GM19351 (cell line): ENCODE measurements at regions not wholly inside any gene's neighbourhood (a gene's known extent, or its start where the extent isn't known, plus 50 kb on each side); places are given as distances from the start of the nearest gene placed in this dataset.
"Not testable (repeated sequence)": the region's sequence is repeated elsewhere in the genome, so short reads cannot be mapped to it uniquely, and the experiment has no call there.

Experiments
- ATAC-seq: cut with Tn5 transposase; IDR thresholded peaks from one replicate; pipeline ENCODE4 v1.9.1; 2021; ENCODE audit warnings: mild to moderate bottlenecking, moderate library complexity; ENCODE audit not compliant: unreplicated experiment

DNA sequence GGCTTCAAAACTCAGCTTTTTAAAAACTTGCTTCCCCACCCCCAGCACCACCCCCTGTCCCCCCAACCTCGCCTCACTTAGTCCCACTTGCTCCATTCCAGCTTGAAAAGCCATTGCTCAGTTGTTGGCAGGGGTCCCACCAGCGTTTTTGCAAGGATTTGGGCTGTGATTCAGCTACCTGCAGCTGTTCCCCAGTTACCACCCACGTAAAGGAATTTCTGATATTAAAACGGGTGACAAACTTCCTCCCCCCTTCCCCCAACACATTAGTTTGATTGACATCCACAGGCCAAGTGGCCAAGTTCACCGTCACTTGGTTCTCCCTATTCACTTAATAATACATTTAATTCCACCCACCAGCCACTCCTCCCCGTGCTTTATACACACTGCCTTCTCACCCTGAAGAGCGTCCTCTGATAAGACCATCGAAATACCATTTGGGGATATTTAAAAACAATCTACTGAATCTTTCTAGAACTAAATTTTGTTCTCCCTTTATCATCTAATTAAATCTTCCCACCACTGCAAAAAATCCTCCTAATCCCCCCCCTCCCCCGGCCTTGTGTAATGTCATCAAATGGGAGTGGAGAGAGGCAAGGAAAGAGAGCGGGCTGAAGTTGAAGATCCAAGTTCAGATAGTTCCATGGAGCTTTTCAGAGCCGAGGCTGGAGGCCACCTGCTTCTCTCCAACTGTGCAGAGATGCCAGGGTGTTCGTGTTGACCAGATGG lies 55.1 kb downstream of the SOX9 start:
- ATAC-seq, result no peak

- no peak for ATAC-seq
Observed at GRCh38 chr17:72176516-72176851, 55.7 kb downstream of the SOX9 start.

- ATAC-seq, result no peak
Observed at GRCh38 chr17:72176951-72177660, 56.3 kb downstream of the SOX9 start.

- no peak for ATAC-seq
Observed at GRCh38 chr17:72177738-72178137, 56.9 kb downstream of the SOX9 start.

- ATAC-seq, result no peak
Observed at GRCh38 chr17:72182371-72182873, 61.6 kb downstream of the SOX9 start.

DNA sequence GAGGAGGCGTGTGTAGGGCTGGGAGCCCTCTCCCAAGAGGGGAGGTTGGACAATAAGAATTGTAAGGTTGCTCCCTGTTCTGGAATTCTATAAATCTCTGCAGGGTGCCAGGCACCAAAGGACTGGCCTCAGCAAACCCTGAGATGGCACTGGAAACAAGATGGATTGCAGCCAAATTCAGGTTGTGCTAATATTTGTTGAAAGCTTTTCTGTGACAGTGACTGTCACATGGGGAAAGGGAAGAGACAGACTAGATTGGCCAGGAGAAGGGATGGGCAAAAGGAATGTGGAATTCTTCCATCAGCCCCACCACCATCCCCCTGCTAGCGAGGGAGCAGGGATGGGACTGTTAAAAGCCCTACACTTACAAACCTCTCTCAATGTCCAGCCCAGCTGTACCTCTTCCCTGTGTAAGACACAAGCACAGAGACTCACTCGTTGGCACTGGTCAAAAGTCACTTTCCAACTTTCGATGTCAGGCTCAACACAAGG lies 62.4 kb downstream of the SOX9 start:
- no peak for ATAC-seq

DNA sequence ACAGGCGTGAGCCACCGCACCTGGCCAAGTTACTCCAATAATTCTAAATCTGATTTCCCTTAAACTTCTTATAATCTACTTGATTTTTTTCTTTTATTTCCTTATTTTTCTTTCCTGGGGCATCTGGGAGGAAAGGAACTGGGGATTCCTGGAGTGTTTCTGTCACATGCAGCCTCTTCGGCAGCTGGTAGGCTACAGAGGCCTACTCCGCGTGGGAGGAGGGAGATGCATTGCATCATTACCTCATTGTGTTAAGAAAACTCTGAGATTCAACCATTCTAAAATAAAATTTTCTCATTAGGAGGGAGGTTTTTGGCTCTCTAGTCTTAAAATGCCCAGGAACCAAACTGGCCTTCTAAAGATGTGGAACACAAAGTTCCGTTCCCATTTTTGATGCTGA lies 64.0 kb downstream of the SOX9 start:
- no peak for ATAC-seq

DNA sequence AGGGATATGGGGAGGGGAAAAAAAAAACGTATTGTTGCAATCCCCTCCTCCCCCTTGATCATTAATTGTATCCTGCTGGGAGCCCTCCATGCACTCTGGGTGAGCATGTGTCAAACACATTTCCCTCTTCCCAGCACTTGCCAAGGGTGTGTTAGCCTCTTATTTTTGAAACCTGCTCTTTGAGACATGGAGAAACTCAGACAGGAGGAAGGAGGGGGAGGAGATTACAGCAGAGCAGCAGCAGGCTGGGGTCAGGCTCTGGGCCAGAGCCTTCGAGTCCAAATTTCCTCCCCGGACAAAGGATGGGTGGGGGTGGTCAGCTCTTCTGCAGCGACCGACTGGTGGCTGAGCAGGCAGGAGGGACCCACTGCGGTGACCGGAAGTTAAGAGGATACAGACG lies 64.7 kb downstream of the SOX9 start:
- no peak for ATAC-seq

GRCh38 chr17:72187556-72187955 lies 66.7 kb downstream of the SOX9 start:
- ATAC-seq, result no peak

- no peak for ATAC-seq
Observed at GRCh38 chr17:72188801-72189200, 68.0 kb downstream of the SOX9 start.

GRCh38 chr17:72189768-72190593 lies 69.2 kb downstream of the SOX9 start:
- no peak for ATAC-seq

DNA sequence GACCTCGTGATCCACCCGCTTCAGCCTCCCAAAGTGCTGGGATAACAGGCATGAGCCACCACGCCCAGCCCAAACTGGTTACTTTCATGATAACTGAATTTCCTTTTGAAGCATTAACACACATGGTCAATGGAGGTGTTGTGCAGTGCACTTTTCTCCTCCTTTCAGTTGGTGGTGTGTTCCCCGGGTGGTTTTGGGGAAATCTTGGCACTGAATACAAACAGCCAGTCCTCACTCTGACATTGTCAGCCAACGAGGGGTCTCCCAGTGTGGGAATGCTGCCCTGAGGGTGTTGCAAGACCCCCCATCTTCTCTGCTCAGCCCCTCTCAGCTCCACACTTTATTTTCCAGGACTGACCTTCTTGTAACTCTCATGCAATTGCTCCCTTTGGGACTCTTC lies 70.5 kb downstream of the SOX9 start:
- no peak for ATAC-seq

DNA sequence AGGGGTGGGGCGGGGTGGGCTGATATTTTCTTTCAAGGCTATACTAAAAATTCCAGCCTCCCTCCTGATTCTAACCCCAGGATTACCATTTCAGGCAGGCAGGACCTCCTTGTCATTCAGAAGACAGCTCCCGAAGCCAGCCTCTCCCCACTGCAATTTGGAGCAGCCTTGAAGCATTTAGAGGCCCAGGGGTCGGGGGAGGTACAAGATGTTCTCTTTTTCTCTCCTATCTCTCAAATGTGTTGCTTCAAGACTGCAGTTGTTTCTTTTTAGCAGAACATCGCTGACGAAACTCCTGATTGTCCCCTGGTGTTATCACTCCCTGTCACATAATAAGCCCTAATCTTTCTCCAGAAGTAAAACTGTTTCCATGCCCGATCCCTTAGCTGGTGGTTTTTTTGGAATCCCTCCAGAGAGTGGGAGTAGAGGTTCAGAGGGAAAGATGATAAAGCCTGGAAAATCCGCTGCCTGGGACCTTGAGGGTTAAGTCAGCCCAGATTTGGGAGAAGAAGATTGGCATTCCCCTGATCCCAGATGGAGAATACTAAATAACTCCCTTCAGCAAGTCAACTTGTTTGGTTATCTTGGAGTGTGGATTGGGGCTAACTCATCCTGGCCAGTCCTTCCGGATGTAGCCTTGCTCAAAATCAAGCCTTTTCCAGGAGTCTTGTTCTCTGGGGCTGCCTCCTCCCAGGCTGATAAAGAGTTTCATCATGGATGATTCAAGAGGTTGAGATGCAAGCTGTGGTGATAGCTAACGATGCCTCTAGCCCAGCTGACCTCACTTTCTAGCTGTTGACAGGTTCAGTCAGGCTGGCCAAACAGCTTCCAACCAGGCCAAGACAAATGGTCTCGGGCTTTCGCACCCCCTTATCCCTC lies 71.3 kb downstream of the SOX9 start:
- ATAC-seq, result no peak

GRCh38 chr17:72192800-72193192 lies 72.0 kb downstream of the SOX9 start:
- no peak for ATAC-seq

DNA sequence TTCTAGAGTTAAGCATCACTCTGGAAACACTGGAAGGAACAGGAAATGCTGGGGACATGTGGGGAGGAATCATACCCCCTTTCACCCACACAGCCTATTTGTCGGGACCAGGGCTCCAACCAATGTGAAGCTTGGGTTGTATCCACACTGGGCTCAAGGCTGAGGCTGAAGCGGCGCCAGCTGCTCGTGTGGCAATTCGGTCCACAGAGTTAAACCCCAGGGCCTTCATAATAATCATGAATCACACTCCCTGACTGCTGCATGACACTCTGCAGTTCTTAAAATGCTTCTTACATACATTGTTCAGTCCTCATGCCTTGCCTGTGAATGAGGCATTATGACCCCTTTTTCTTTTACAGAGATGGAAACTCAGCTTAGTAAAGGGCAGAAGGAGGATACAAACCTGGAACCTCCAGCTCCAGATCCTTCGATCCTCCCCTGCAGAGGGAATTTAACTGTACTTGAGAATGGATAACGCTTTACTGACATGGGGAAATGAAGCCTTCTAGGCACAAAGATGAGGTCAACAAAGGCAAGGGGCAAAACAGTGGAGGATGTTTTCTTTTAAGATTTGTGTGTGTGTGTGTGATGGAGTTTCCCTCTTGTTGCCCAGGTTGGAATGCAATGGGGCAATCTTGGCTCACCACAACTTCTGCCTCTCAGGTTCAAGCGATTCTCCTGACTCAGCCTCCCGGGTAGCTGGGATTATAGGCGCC lies 72.7 kb downstream of the SOX9 start:
- ATAC-seq, result no peak

DNA sequence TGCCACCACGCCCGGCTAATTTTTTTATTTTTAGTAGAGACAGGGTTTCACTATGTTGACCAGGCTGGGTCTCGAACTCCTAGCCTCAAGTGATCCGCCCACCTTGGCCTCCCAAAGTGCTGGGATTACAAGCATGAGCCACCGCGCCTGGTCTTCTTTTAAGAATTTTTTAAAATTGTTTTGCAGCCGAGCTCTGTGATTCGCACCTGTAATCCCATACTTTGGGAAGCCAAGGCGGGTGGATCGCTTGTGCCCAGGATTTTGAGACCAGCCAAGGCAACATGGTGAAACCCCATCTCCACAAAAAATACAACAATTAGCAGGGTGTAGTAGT lies 73.3 kb downstream of the SOX9 start:
- not testable (repeated sequence) for ATAC-seq

- ATAC-seq, result no peak
Observed at GRCh38 chr17:72199256-72199655, 78.4 kb downstream of the SOX9 start.

GRCh38 chr17:72204742-72205141 lies 83.9 kb downstream of the SOX9 start:
- no peak for ATAC-seq

- ATAC-seq, result no peak
Observed at GRCh38 chr17:72205357-72205756, 84.5 kb downstream of the SOX9 start.

DNA sequence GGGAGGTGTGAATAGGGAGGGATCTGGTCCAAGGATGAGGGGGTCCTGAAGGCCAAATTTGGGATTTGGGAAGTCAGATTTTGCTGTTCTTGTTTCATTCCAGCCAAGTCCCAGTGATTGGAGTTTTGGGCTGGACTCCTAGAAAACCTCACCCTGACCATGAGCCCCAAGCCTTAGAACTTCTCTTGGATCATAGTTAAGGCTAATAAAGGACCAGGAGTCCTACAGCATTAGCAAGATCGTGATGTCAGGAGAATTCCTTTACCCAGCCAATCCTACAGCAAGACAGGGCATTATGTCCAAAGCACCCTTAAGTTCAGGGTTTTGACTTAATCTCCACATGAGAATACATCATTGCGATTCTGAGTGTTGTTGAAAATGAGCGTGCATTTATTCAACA lies 85.0 kb downstream of the SOX9 start:
- ATAC-seq, result no peak
